ENCODE measurements at regions not wholly inside any gene's neighbourhood (a gene's known extent, or its start where the extent isn't known, plus 50 kb on each side); places are given as distances from the start of the nearest gene placed in this dataset.

DNA sequence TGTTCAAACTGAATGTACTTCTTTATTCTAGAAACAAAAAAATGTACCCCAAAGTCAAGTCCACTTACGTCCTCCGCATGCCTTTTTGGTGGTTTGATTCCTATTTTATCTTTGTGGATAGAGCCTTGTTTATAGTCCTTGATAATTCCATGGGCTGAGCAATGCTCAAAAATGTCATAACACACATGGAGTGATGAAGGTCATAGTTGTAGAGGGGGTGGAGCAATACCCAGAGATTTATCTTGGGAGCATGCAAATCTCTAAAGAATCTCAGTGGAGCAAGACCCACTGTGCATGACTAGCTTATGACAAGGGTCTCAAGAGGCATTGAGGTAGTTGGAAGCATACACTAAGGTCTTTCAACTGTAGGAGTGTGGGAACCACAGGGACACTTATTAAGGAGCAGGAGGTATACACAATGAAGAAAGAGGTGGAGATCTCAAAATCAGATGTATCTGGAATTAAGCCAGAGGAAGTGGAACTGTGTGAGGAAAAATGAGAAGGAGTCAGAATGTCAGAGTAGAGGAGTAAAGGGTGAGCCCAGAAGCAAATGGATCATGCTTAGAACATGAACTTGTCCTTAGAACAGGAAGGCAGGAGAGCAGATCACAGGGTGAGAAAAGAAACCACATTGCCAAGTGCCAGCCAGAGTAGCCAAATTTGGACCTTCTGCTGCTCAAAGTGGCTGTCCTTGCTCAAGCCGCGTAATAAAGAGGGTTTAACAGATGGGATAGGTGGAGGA lies 68.1 kb upstream of the STK39 start:
- Histone ChIP-seq H3K27me3 (ENCODE audit: low read length) (no peaks in the 10 kb centered on the region), H3K9me2 (replicated peaks; ENCODE audit: insufficient read depth, low read length) (no peaks in the 10 kb centered on the region), H2AFZ (ENCODE audit: low read depth, low read length, severe bottlenecking) (no peak overlapping the region), H3K9me3 (ENCODE audit: insufficient read depth, low read length) (no peaks in the 10 kb centered on the region), H4K20me1 (ENCODE audit: low read depth, low read length) (no peaks in the 10 kb centered on the region), H3K4me3 (ENCODE audit: insufficient read depth, low read length, poor library complexity, severe bottlenecking) (no peak overlapping the region), H3K4me2 (ENCODE audit: low read depth, low read length, poor library complexity, severe bottlenecking) (no peak overlapping the region), H3K79me2 (ENCODE audit: insufficient read depth, low read length) (no peaks in the 10 kb centered on the region), H3K9ac (ENCODE audit: low read length) (no peak overlapping the region), H3K36me3 (ENCODE audit: low read length) (no peaks in the 10 kb centered on the region), H3K27ac (ENCODE audit: low read depth, low read length) (no peak overlapping the region), H3F3A (ENCODE audit: insufficient read depth) (no peaks in the 10 kb centered on the region)
- TF ChIP-seq, protein P1, sequence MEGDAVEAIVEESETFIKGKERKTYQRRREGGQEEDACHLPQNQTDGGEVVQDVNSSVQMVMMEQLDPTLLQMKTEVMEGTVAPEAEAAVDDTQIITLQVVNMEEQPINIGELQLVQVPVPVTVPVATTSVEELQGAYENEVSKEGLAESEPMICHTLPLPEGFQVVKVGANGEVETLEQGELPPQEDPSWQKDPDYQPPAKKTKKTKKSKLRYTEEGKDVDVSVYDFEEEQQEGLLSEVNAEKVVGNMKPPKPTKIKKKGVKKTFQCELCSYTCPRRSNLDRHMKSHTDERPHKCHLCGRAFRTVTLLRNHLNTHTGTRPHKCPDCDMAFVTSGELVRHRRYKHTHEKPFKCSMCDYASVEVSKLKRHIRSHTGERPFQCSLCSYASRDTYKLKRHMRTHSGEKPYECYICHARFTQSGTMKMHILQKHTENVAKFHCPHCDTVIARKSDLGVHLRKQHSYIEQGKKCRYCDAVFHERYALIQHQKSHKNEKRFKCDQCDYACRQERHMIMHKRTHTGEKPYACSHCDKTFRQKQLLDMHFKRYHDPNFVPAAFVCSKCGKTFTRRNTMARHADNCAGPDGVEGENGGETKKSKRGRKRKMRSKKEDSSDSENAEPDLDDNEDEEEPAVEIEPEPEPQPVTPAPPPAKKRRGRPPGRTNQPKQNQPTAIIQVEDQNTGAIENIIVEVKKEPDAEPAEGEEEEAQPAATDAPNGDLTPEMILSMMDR (IDR thresholded peaks at IDR 0.05; ENCODE audit: insufficient read depth, low read length, poor library complexity, severe bottlenecking) = no peak
- TF ChIP-seq EZH2phosphoT487 (conservative IDR thresholded peaks at IDR 0.05; ENCODE audit: low read length) = no peak

DNA sequence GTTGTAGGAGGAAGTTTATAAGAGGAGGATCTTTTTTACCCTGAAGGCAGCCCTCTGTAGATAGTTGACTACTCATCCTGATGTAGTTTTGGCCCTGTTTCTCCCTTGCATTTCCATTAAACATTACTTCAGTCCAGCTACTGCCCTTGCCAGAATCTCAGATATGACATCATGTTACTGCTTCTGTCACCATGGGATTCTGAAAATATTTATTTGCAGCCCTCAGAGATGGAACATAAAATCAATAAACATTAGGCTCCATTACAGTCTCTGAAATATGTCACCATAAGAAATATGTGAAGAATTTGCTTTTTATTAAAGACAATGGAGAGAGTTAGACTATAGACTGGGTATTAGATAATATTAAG lies 68.7 kb upstream of the STK39 start:
- Histone ChIP-seq H3K9ac (ENCODE audit: low read length) (no peak overlapping the region), H2AFZ (ENCODE audit: low read depth, low read length, severe bottlenecking) (no peak overlapping the region), H3K36me3 (ENCODE audit: low read length) (no peaks in the 10 kb centered on the region), H3K27me3 (ENCODE audit: low read length) (no peaks in the 10 kb centered on the region), H3K9me3 (ENCODE audit: insufficient read depth, low read length) (no peaks in the 10 kb centered on the region), H3K9me2 (replicated peaks; ENCODE audit: insufficient read depth, low read length) (no peaks in the 10 kb centered on the region), H3K4me2 (ENCODE audit: low read depth, low read length, poor library complexity, severe bottlenecking) (no peak overlapping the region), H3K79me2 (ENCODE audit: insufficient read depth, low read length) (no peaks in the 10 kb centered on the region), H3K4me3 (ENCODE audit: insufficient read depth, low read length, poor library complexity, severe bottlenecking) (no peak overlapping the region), H4K20me1 (ENCODE audit: low read depth, low read length) (no peaks in the 10 kb centered on the region), H3K27ac (ENCODE audit: low read depth, low read length) (no peak overlapping the region), H3F3A (ENCODE audit: insufficient read depth) (no peaks in the 10 kb centered on the region)
- TF ChIP-seq, protein P1 (IDR thresholded peaks at IDR 0.05; ENCODE audit: insufficient read depth, low read length, poor library complexity, severe bottlenecking) = no peak
- no peak for TF ChIP-seq EZH2phosphoT487 (conservative IDR thresholded peaks at IDR 0.05; ENCODE audit: low read length)

DNA sequence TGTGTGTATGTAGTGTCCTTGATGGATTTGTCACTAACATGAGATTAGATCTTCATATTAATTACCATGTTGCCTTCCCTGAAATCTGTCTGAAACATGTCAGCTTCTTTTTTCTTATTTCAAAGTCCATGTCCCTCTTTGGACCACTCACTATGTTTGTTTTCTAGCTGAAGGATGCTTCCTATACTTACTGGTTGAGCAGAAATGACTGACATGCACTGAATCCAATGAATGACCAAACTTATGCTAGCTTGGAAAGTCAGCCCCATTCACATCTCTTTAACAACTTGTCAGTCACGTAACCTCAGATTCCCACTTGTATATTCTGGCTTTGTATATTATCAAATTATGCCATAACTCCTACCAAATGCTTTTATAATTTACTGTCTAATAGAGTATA lies 69.9 kb upstream of the STK39 start:
- Histone ChIP-seq H3K79me2 (ENCODE audit: insufficient read depth, low read length) (no peaks in the 10 kb centered on the region), H3K27me3 (ENCODE audit: low read length) (no peaks in the 10 kb centered on the region), H3K4me3 (ENCODE audit: insufficient read depth, low read length, poor library complexity, severe bottlenecking) (no peak overlapping the region), H3K4me2 (ENCODE audit: low read depth, low read length, poor library complexity, severe bottlenecking) (no peak overlapping the region), H3K9me3 (ENCODE audit: insufficient read depth, low read length) (no peaks in the 10 kb centered on the region), H3F3A (ENCODE audit: insufficient read depth) (no peaks in the 10 kb centered on the region), H4K20me1 (ENCODE audit: low read depth, low read length) (no peaks in the 10 kb centered on the region), H3K9me2 (replicated peaks; ENCODE audit: insufficient read depth, low read length) (no peaks in the 10 kb centered on the region), H3K27ac (ENCODE audit: low read depth, low read length) (no peak overlapping the region), H2AFZ (ENCODE audit: low read depth, low read length, severe bottlenecking) (no peak overlapping the region), H3K9ac (ENCODE audit: low read length) (no peak overlapping the region), H3K36me3 (ENCODE audit: low read length) (no peaks in the 10 kb centered on the region)
- TF ChIP-seq, protein P1 (IDR thresholded peaks at IDR 0.05; ENCODE audit: insufficient read depth, low read length, poor library complexity, severe bottlenecking) = no peak
- TF ChIP-seq EZH2phosphoT487 (conservative IDR thresholded peaks at IDR 0.05; ENCODE audit: low read length) = no peak
